KMS-11 (cell line): ENCODE measurements at regions not wholly inside any gene's neighbourhood (a gene's known extent, or its start where the extent isn't known, plus 50 kb on each side); places are given as distances from the start of the nearest gene placed in this dataset.

ENCODE experiments used
- H2AFZ ChIP-seq: fragments of 200-600 bp; sonication (generic); 2 replicates; pipeline ENCODE4 v1.6.1; 2016; ENCODE audit warnings: antibody characterized with exemption, mixed run types, low read depth
- H3K27ac ChIP-seq: fragments of 200-600 bp; sonication (generic); 2 replicates; pipeline ENCODE4 v1.6.1; 2016; ENCODE audit warnings: mild to moderate bottlenecking, mixed run types
- H3K27me3 ChIP-seq: fragments of 200-600 bp; sonication (generic); 2 replicates; pipeline ENCODE4 v1.6.1; 2017; ENCODE audit warnings: mild to moderate bottlenecking, low read depth, mixed run types, moderate library complexity; ENCODE audit not compliant: insufficient read depth
- H3K36me3 ChIP-seq: fragments of 200-600 bp; sonication (generic); 2 replicates; pipeline ENCODE4 v1.6.1; 2017; ENCODE audit warnings: mild to moderate bottlenecking, mixed run types; ENCODE audit not compliant: insufficient read depth
- H3K4me1 ChIP-seq: fragments of 200-600 bp; sonication (generic); 2 replicates; pipeline ENCODE4 v1.6.1; 2016; ENCODE audit warnings: mild to moderate bottlenecking, low read depth, mixed run types; ENCODE audit not compliant: poor library complexity, severe bottlenecking
- H3K4me2 ChIP-seq: fragments of 200-600 bp; sonication (generic); 2 replicates; pipeline ENCODE4 v1.7.0; 2016; ENCODE audit warnings: mild to moderate bottlenecking, mixed run types
- H3K4me3 ChIP-seq: fragments of 200-600 bp; sonication (generic); IDR thresholded peaks from 2 replicates; pipeline ENCODE4 v1.6.1; 2017; ENCODE audit warnings: low read depth, low read length, mixed read lengths; ENCODE audit not compliant: insufficient read depth
- H3K79me2 ChIP-seq: fragments of 200-600 bp; sonication (generic); 2 replicates; pipeline ENCODE4 v1.6.1; 2016; ENCODE audit warnings: low read depth, mixed run types; ENCODE audit not compliant: insufficient read depth
- H3K9ac ChIP-seq: fragments of 200-600 bp; sonication (generic); 2 replicates; pipeline ENCODE4 v1.6.1; 2016; ENCODE audit warnings: mild to moderate bottlenecking, mixed run types
- H4K20me1 ChIP-seq: fragments of 200-600 bp; sonication (generic); 2 replicates; pipeline ENCODE4 v1.6.1; 2016; ENCODE audit warnings: mild to moderate bottlenecking, mixed run types; ENCODE audit not compliant: insufficient read depth
- TF ChIP-seq, protein P1 (sequence below): fragments of 200-600 bp; sonication (generic); conservative IDR thresholded peaks from 2 replicates; pipeline ENCODE4 v1.6.1; 2017; ENCODE audit warnings: low read depth, mild to moderate bottlenecking, antibody characterized with exemption, low read length, moderate library complexity, mixed read lengths

DNA sequence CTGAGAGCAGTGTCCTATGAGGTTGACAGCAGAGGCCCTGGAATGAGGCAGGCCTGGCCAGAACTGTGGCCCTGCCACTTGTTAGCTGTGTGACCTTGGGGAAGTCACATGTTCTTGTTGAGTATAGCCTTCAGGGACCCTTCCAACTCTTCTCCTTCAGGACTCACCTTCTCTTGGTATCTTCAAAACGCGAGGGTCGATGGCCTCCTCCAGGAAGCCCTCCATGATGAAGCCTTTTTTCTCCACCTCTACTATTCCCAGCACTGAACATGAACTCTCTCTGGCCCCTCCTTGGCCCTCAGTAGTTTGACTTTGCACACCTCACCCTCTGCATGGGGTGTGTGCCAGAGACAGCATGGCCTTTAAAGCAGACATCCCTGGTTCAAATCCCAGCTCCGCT lies 195.1 kb upstream of the LINGO1 start:
- Histone ChIP-seq H3K27ac (no peak overlapping the region), H3K4me2 (no peak overlapping the region), H3K9ac (no peak overlapping the region), H3K79me2 (no peaks in the 10 kb centered on the region), H3K4me1 (no peaks in the 10 kb centered on the region), H4K20me1 (no peaks in the 10 kb centered on the region), H3K4me3 (no peak overlapping the region), H3K36me3 (no peaks in the 10 kb centered on the region), H2AFZ (no peak overlapping the region), H3K27me3 (peaks cover 10% of the 10 kb centered on the region; the same call in 1 of the 2 replicates)
- TF ChIP-seq, protein P1, sequence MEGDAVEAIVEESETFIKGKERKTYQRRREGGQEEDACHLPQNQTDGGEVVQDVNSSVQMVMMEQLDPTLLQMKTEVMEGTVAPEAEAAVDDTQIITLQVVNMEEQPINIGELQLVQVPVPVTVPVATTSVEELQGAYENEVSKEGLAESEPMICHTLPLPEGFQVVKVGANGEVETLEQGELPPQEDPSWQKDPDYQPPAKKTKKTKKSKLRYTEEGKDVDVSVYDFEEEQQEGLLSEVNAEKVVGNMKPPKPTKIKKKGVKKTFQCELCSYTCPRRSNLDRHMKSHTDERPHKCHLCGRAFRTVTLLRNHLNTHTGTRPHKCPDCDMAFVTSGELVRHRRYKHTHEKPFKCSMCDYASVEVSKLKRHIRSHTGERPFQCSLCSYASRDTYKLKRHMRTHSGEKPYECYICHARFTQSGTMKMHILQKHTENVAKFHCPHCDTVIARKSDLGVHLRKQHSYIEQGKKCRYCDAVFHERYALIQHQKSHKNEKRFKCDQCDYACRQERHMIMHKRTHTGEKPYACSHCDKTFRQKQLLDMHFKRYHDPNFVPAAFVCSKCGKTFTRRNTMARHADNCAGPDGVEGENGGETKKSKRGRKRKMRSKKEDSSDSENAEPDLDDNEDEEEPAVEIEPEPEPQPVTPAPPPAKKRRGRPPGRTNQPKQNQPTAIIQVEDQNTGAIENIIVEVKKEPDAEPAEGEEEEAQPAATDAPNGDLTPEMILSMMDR = no peak

DNA sequence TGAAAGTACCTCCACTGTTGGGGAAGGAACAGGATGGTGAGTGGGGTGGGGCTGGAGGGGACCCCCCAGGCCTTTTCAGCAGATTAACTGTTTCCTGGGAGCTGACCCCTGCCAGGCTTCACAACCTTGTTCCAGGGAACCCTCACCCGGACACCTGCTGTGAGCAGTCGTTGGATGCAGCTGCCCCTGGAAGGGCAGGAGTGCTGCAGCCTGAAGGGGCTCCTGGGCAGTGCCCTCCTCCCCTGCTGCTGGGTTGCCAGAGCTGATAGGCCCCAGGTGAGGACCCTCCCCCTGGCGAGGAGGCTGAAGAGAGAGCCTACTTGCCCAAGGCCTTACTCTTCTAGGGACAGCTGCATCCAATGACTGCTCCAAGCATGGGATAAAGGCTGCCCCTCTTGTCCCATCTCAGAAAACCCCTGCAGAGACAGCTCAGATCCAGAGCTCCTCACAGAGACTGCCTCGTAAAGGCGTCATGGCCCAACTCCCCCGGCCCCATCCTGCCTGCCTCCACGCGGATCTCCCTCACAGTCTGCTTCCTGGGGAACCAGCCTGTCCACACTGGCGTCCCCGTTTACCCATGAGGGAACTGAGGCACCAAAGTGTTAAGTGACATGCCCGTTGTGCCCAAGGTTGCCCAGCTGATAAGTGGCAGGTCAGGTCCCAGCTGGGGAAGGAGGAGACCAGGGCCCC lies 193.4 kb upstream of the LINGO1 start:
- H3K27me3 ChIP-seq = peaks cover 16% of the 10 kb centered on the region; the same call in 1 of the 2 replicates
- H3K36me3 ChIP-seq = no peaks in the 10 kb centered on the region
- H3K4me3 ChIP-seq = no peak overlapping the region
- no peaks in the 10 kb centered on the region for H3K79me2 ChIP-seq
- no peaks in the 10 kb centered on the region for H3K4me1 ChIP-seq
- no peak overlapping the region for H2AFZ ChIP-seq
- H3K4me2 ChIP-seq = no peak overlapping the region
- H4K20me1 ChIP-seq = no peaks in the 10 kb centered on the region
- no peak overlapping the region for H3K9ac ChIP-seq
- no peak overlapping the region for H3K27ac ChIP-seq
- TF ChIP-seq, protein P1 = no peak

DNA sequence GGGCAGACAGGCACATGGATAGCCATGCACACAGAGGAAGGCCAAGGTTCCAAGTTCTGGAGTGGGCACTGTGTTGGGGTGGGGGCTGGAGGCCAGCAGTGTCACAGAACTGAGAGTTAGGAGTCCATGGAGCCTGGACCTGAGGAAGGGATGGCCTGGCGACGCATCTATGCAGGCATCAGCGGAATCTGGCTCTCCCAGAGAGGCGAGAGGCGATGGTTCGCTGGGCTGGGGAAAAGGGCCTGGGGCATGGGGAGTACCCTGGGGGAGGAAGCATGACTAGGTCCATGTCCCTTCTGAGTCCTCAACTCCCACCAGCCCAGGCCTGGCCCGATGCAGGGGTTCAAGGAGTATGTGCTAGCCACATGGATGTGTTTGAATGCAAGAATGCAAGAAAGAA lies 192.8 kb upstream of the LINGO1 start:
- no peak overlapping the region for H3K27ac ChIP-seq

DNA sequence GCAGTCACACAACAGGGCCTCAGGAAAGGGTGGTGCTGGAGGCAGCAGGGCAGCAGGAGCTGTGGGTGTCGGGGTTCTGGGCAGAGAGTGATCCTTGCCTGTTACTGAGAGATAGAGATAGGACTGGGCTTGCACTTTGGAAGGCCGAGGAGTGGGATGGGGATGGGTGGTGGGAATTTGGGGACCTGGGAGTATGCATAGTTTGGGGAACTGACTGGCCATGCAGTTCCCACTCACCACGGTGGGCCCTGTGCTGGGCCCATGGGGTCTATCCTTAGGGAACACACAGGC lies 192.5 kb upstream of the LINGO1 start:
- Histone ChIP-seq H3K36me3 (no peaks in the 10 kb centered on the region), H4K20me1 (no peaks in the 10 kb centered on the region), H3K4me3 (no peak overlapping the region), H3K4me1 (no peaks in the 10 kb centered on the region), H3K27ac (no peak overlapping the region), H3K79me2 (no peaks in the 10 kb centered on the region), H2AFZ (no peak overlapping the region), H3K27me3 (peaks cover 25% of the 10 kb centered on the region; the same call in 1 of the 2 replicates), H3K4me2 (no peak overlapping the region), H3K9ac (no peak overlapping the region)
- TF ChIP-seq, protein P1 = no peak

More for the DNA sequence above, 192.8 kb upstream of the LINGO1 start:
- no peak overlapping the region for H3K4me3 ChIP-seq
- no peaks in the 10 kb centered on the region for H3K36me3 ChIP-seq
- H3K79me2 ChIP-seq = no peaks in the 10 kb centered on the region
- peaks cover 23% of the 10 kb centered on the region; the same call in 1 of the 2 replicates for H3K27me3 ChIP-seq
- no peak overlapping the region for H2AFZ ChIP-seq
- H4K20me1 ChIP-seq = no peaks in the 10 kb centered on the region
- no peak overlapping the region for H3K4me2 ChIP-seq
- H3K9ac ChIP-seq = no peak overlapping the region
- TF ChIP-seq, protein P1 = no peak
- H3K4me1 ChIP-seq = no peaks in the 10 kb centered on the region
